GM23248 (cell line): ENCODE measurements at regions not wholly inside any gene's neighbourhood (a gene's known extent, or its start where the extent isn't known, plus 50 kb on each side); places are given as distances from the start of the nearest gene placed in this dataset.
"Not testable (repeated sequence)": the region's sequence is repeated elsewhere in the genome, so short reads cannot be mapped to it uniquely, and the experiment has no call there.

Source experiments
- DNase-seq: peaks from one replicate; pipeline ENCODE4 v3.0.0-alpha.2; 2015
- H2AFZ ChIP-seq: fragments of 200-600 bp; sonication (generic); 2 replicates; pipeline ENCODE4 v1.6.1; 2016; ENCODE audit warnings: antibody characterized with exemption
- H3F3A ChIP-seq: fragments of 200-600 bp; sonication (generic); 2 replicates; pipeline ENCODE4 v1.6.1; 2016; ENCODE audit warnings: mild to moderate bottlenecking, antibody characterized with exemption, mixed run types; ENCODE audit not compliant: insufficient read depth
- H3K27ac ChIP-seq: fragments of 200-600 bp; sonication (generic); 2 replicates; pipeline ENCODE4 v1.5.1; 2016; ENCODE audit warnings: mild to moderate bottlenecking
- H3K27me3 ChIP-seq: fragments of 200-600 bp; sonication (generic); replicated peaks from 2 replicates; pipeline ENCODE4 v1.6.1; 2016; ENCODE audit warnings: mild to moderate bottlenecking; ENCODE audit not compliant: insufficient read depth
- H3K36me3 ChIP-seq: fragments of 200-600 bp; sonication (generic); 2 replicates; pipeline ENCODE4 v1.6.1; 2016; ENCODE audit warnings: low read depth, mild to moderate bottlenecking
- H3K4me1 ChIP-seq: fragments of 200-600 bp; sonication (generic); 2 replicates; pipeline ENCODE4 v1.6.1; 2016; ENCODE audit warnings: mild to moderate bottlenecking; ENCODE audit not compliant: insufficient read depth
- H3K4me2 ChIP-seq: fragments of 200-600 bp; sonication (generic); one replicate; pipeline ENCODE4 v1.6.1; 2016; ENCODE audit warnings: mild to moderate bottlenecking; ENCODE audit not compliant: unreplicated experiment
- H3K4me3 ChIP-seq: fragments of 200-600 bp; sonication (generic); 2 replicates; pipeline ENCODE4 v1.5.1; 2016; ENCODE audit warnings: mild to moderate bottlenecking
- H3K79me2 ChIP-seq: fragments of 200-600 bp; sonication (generic); 2 replicates; pipeline ENCODE4 v1.6.1; 2016; ENCODE audit warnings: mild to moderate bottlenecking; ENCODE audit not compliant: insufficient read depth
- H3K9ac ChIP-seq: fragments of 200-600 bp; sonication (generic); 2 replicates; pipeline ENCODE4 v1.6.1; 2016; ENCODE audit warnings: mild to moderate bottlenecking
- H3K9me2 ChIP-seq: fragments of 200-600 bp; sonication (generic); 2 replicates; pipeline ENCODE4 v1.6.1; 2016; ENCODE audit warnings: mixed run types, mild to moderate bottlenecking, moderate library complexity; ENCODE audit not compliant: insufficient read depth
- H3K9me3 ChIP-seq: fragments of 200-600 bp; sonication (generic); one replicate; pipeline ENCODE4 v1.6.1; 2017; ENCODE audit warnings: low read depth
- H4K20me1 ChIP-seq: fragments of 200-600 bp; sonication (generic); 2 replicates; pipeline ENCODE4 v1.6.0; 2016; ENCODE audit not compliant: insufficient read depth
- EZH2 ChIP-seq: fragments of 200-600 bp; sonication (generic); IDR thresholded peaks from 2 replicates; pipeline ENCODE4 v1.6.1; 2018; ENCODE audit warnings: antibody characterized with exemption, mild to moderate bottlenecking; ENCODE audit not compliant: insufficient read depth, poor library complexity, severe bottlenecking
- EZH2phosphoT487 ChIP-seq: fragments of 200-600 bp; sonication (generic); IDR thresholded peaks from 2 replicates; pipeline ENCODE4 v1.6.1; 2018; ENCODE audit warnings: antibody characterized with exemption, moderate library complexity, mild to moderate bottlenecking, low read depth; ENCODE audit not compliant: insufficient read depth
- WGBS, 2 experiments: methylation state at CpG; one replicate each; pipeline ENCODE4 v1.1.6; 2015 to 2017; ENCODE audit warnings: low lambda C conversion rate in 2 of 2, low coverage in 1 of 2; ENCODE audit errors: missing lambda C conversion rate in 2 of 2; 5-methylcytosine and 5-hydroxymethylcytosine counted together
- in situ Hi-C: fragments of 300-500 bp; cut with MboI; formaldehyde crosslinking; loops from 2 replicates; pipeline ENCODE4 v1.15.0; 2020

DNA sequence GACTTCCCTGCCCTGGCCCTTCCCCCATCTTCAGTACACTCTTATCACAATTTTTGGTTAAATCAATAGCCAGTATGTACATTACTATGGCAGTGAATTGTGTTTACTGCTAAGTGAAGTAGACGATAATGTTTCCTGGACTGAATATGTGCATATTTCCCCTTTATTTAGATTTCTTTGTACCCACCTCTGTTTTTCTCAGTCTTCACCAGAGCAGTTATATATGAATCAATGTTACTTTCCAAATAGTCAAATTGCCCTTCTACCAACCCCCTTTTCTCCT, 97.1 kb upstream of the HS6ST1 start:
- Histone ChIP-seq H3K27me3 (no peaks in the 10 kb centered on the region), H3K9me3 (no peaks in the 10 kb centered on the region), H3K79me2 (no peaks in the 10 kb centered on the region), H3K9ac (no peak overlapping the region), H3K4me3 (no peak overlapping the region), H4K20me1 (no peaks in the 10 kb centered on the region), H2AFZ (no peak overlapping the region), H3K4me1 (no peaks in the 10 kb centered on the region), H3F3A (peaks cover 5% of the 10 kb centered on the region; the same call in 1 of the 2 replicates), H3K27ac (no peak overlapping the region), H3K4me2 (no peak overlapping the region), H3K36me3 (no peaks in the 10 kb centered on the region), H3K9me2 (no peaks in the 10 kb centered on the region)
- DNase-seq: no peak
- 100% methylated on average over 1 of the region's 1 CpG for WGBS, 2 experiments
- in situ Hi-C loops: no loop called here
- TF ChIP-seq EZH2 (no peak), EZH2phosphoT487 (no peak)

DNA sequence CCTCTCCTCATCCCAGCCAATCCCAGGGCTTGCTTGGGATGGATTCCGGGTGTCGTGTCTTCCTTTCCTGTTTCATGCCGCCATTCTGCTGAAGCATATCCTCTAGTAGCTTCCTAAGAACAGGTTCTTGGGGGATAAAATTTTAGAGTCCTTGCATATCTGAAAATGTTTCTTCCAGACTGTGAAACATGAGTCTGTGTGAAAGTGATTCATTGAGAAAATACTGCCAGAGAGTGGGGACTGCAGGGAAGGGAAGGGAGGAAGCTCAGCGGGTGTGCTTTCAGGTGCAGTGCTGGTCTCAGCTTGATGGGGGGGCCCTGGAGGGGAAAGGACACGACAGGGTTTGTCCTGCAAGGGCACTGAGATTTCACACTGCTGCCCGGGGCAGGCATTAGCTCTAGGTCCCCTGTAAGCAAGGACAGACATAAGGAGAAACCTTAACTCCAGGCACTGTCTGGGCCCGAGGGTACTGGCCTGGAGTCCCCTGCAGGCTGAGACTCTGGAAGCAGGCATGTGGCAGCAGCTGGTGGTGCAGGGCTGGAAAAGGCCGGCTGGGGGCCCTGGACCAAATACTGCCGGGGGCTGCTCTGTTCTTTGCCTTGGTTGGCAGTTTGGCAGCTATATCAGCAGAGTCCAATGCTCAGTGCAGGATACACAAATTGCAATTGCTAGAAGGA, 97.6 kb upstream of the HS6ST1 start:
- no peak overlapping the region for H2AFZ ChIP-seq
- H3K4me1 ChIP-seq: no peaks in the 10 kb centered on the region
- H3K9ac ChIP-seq: no peak overlapping the region
- no peak for TF ChIP-seq EZH2phosphoT487
- TF ChIP-seq EZH2: no peak
- no peaks in the 10 kb centered on the region for H3K9me2 ChIP-seq
- no peak overlapping the region for H3K27ac ChIP-seq
- H3K27me3 ChIP-seq: no peaks in the 10 kb centered on the region
- WGBS, 2 experiments: 69 to 77% methylated on average over 8 to 9 of the region's 9 CpGs
- H4K20me1 ChIP-seq: no peaks in the 10 kb centered on the region
- DNase-seq: no peak
- in situ Hi-C loops: no loop called here
- H3K4me2 ChIP-seq: no peak overlapping the region
- H3F3A ChIP-seq: peaks cover 5% of the 10 kb centered on the region; the same call in 1 of the 2 replicates
- no peaks in the 10 kb centered on the region for H3K36me3 ChIP-seq
- no peak overlapping the region for H3K4me3 ChIP-seq
- no peaks in the 10 kb centered on the region for H3K9me3 ChIP-seq
- H3K79me2 ChIP-seq: no peaks in the 10 kb centered on the region

DNA sequence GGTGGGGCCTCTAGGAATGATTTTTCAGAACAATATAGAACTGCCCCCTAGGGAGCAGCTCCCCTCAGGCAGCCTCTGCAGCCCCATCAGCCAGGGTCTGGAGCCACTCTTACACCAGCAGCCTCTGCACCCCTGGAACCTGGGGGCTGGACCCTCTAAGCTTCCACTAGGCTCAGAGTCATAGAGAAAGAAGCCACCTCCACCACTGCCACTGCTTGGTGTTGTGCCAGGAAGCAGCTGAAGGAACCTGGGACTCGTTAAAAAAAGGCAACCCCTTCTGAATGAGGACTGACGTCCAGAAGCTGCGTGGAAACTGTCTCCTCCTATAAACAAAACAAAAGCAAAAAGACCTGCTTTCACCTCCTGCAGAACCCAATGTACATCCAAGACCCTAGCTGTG, 98.1 kb upstream of the HS6ST1 start:
- no peak for TF ChIP-seq EZH2
- TF ChIP-seq EZH2phosphoT487: no peak
- peaks cover 5% of the 10 kb centered on the region for H3F3A ChIP-seq
- no peaks in the 10 kb centered on the region for H3K27me3 ChIP-seq
- whole genome bisulfite sequencing, 2 experiments: 90 to 91% methylated on average over 3 of the region's 3 CpGs
- no peaks in the 10 kb centered on the region for H3K9me2 ChIP-seq
- in situ Hi-C loops: no loop called here
- no peak overlapping the region for H3K4me2 ChIP-seq
- H3K79me2 ChIP-seq: no peaks in the 10 kb centered on the region
- H4K20me1 ChIP-seq: no peaks in the 10 kb centered on the region
- peaks cover 4% of the 10 kb centered on the region; the same call in 1 of the 2 replicates for H3K4me1 ChIP-seq
- H2AFZ ChIP-seq: no peak overlapping the region
- H3K9ac ChIP-seq: no peak overlapping the region
- no peaks in the 10 kb centered on the region for H3K36me3 ChIP-seq
- no peak overlapping the region for H3K27ac ChIP-seq
- no peaks in the 10 kb centered on the region for H3K9me3 ChIP-seq
- H3K4me3 ChIP-seq: no peak overlapping the region
- DNase-seq: no peak

DNA sequence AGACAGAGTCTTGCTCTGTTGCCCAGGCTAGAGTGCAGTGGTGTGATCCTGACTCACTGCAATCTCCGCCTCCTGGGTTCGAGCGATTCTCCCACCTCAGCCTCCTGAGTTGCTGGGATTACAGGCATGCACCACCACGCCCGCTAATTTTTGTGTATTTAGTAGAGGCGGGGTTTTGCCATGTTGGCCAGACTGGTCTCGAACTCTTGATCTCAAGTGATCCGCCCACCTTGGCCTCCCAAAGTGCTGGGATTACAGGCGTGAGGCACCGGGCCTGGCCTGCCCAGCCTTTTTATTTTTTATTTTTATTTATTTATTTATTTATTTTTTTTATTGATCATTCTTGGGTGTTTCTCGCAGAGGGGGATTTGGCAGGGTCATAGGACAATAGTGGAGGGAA, 98.6 kb upstream of the HS6ST1 start:
- H3K9me3 ChIP-seq, H3K9ac ChIP-seq, DNase-seq, H3K9me2 ChIP-seq, H3K27ac ChIP-seq, H3K36me3 ChIP-seq, H3K79me2 ChIP-seq, H3K27me3 ChIP-seq, H3F3A ChIP-seq, H3K4me1 ChIP-seq, in situ Hi-C loops, H3K4me2 ChIP-seq, H3K4me3 ChIP-seq, H4K20me1 ChIP-seq, H2AFZ ChIP-seq: not testable (repeated sequence)
- 71 to 74% methylated on average over 11 of the region's 11 CpGs for WGBS, 2 experiments

DNA sequence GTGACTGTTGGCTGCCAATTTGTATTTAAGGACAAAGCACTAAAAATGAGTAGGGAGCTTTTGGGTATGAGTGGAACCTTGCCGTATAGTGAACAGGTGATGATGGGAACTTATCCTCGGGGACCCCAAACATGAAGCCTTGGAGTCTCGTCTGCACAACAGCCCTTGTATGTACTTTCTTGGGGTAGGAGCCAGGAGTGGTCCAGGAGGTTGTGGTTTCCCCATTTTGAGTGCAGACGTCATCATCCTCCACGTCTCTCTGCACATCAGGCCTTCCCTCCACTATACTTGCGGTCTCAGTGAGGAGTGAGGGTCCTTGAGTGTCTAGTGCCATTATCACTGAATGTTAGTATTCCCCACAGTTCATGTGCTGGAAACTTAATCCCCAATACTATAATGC, 101.5 kb upstream of the HS6ST1 start:
- TF ChIP-seq EZH2phosphoT487: no peak
- no peak for TF ChIP-seq EZH2
- in situ Hi-C loops: no loop called here

More for the DNA sequence above, 101.5 kb upstream of the HS6ST1 start:
- H3K4me3 ChIP-seq: no peak overlapping the region
- DNase-seq: no peak
- H3K4me1 ChIP-seq: peaks cover 20% of the 10 kb centered on the region
- no peaks in the 10 kb centered on the region for H4K20me1 ChIP-seq
- H3K27ac ChIP-seq: no peak overlapping the region
- H3K9me2 ChIP-seq: no peaks in the 10 kb centered on the region
- no peak overlapping the region for H2AFZ ChIP-seq
- peaks cover 22% of the 10 kb centered on the region for H3F3A ChIP-seq
- no peaks in the 10 kb centered on the region for H3K9me3 ChIP-seq
- no peaks in the 10 kb centered on the region for H3K36me3 ChIP-seq
- H3K27me3 ChIP-seq: no peaks in the 10 kb centered on the region
- 90 to 92% methylated on average over 6 of the region's 6 CpGs for WGBS, 2 experiments
- H3K4me2 ChIP-seq: no peak overlapping the region
- H3K79me2 ChIP-seq: no peaks in the 10 kb centered on the region
- H3K9ac ChIP-seq: no peak overlapping the region
